ENCODE measurements at regions not wholly inside any gene's neighbourhood (a gene's known extent, or its start where the extent isn't known, plus 50 kb on each side); places are given as distances from the start of the nearest gene placed in this dataset.

DNA sequence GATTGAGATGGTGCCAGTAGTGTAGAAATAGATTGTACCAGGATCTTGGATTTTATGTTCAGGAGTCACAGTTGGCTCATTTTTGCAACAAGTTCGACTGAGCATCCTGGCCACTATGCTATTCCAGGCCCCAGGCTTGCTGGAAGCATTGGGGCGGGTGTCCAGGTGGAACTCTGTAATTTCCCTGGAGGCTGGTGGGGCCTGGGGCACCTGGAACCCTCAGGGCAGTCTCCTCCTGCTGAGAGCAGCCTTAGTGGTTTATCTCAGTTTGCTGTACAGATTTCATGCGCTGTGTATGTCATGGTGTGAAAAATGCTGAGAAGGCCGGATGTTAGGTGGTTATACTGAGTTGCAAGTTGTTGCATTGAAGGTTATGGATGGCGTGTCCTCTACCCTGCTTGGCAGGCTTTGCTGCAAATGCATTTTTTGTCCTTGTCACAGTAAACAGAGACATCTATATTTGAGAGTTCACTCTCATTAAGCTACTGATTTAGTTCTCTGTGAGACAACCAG, 135.1 kb upstream of the MYLIP start:
- no peak for DNase-seq (ENCODE audit: low read depth)

DNA sequence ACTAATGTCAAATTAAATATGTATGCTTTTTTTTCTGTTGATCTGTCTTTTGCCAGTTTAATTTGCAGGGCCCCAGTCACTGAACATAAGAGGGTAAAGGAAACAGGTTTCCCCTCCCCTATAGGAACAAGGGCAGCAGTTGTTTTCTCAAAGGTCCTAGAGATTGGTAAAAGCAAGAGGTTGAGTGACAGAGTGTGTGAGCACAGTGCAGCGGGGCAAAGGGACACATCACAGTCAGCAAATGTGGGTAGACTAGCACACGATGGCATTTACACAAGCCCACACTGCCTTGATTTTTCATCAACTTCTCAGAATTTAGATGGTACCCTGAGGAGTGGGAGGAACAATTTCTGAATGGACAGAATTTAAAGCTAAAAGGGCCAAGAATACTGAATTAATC, 138.7 kb upstream of the MYLIP start:
- DNase-seq (ENCODE audit: low read depth), result no peak

- DNase-seq (ENCODE audit: low read depth), result no peak
Observed at GRCh38 chr6:15989397-15989796, 139.5 kb upstream of the MYLIP start.

- no peak for DNase-seq (ENCODE audit: low read depth)
Observed at GRCh38 chr6:15987569-15987968, 141.3 kb upstream of the MYLIP start.

DNA sequence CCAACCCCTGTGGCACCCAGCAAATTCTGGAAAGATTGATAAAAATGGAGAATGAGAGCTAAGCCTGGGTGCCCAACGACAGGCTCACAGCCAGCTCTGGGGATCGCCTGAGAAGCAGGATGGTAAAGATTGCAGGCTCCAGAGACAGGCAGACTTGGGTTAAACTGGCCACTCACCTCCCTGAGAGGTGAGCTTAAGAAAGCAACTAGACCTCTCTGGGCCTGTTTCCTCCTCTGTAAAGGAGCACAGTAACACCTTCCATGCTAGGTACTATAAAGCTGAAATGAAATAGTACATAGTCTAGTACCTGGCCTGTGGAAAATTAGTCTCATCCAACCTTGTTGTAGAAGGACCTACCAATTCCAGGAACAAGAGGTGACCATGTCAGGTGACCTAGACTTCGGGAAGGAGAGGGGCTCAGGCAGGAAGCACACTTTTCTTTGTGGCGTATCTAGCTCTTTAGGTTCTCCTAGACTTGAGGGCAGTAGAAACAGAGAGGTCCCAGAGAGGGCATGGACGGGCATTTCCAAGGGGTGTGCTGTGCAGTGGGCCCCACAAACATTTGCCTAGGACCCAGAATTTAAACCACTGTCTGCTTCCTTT, 142.8 kb upstream of the MYLIP start:
- no peak for DNase-seq (ENCODE audit: low read depth)

DNA sequence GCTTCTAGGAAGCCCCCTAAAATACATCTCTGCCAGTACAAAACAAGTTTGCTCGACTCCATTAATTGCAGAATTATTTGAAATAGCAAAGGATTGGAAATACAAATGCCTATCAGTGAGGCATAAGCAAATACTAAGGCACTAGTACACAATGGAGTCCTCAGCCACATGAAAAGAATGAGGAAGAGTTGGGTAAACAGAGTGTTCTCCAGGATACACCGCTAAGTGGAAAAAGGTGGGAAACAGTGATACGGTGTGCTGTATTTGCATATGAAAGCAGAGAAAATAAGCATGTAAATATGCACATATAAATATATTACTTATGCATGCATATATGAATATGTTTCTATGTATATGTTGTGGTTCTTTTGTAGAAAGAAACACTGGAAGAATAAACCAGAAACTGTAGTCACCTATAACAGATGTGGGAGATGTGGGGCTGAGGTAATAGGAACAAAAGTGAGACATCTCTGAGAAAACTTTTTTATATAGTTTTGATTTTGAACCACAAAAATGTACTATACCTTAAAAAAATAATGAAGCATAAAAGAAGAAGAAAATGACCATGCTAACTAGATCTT, 143.4 kb upstream of the MYLIP start:
- DNase-seq (ENCODE audit: low read depth), result no peak

DNA sequence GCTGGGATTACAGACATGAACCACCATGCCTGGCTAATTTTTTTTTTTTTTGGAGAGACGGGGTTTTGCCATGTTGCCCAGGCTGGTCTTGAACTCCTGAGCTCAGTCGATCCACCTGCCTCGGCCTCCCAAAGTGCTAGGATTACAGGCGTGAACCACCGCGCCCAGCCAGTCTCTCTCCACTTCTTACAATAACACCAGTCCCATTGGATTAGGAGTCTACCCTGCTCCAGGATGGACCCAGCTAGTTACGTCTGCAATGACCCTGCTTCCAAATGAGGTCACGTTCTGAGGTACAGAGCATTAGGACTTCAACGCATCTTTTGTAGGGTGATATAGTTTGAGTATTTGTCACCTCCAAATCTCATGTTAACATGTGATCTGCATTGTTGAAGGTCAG, 146.9 kb upstream of the MYLIP start:
- no peak for DNase-seq (ENCODE audit: low read depth)

GRCh38 chr6:15980801-15981200, 148.1 kb upstream of the MYLIP start:
- DNase-seq (ENCODE audit: low read depth), result no peak

GRCh38 chr6:15978426-15978825, 150.5 kb upstream of the MYLIP start:
- no peak for DNase-seq (ENCODE audit: low read depth)

DNA sequence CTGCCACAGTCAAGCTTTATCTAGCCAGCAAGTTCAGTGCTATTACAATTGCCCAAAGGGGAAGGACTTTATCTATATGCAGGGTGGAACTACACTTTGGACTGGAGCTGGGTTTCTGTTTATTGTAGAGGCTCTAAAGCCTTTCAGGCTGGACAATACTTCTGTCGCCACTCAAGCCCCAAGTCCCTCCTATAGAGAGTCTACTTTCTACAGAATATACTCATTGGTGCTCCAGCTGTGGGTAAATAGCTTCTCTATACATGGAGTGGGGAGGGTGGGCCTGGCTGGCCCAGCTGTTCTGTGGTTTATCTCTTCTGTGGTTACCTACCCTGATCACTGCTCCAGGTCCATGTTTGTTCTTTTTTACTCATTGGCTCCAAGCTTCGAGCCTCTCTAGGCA, 151.8 kb upstream of the MYLIP start:
- DNase-seq (ENCODE audit: low read depth), result no peak

GRCh38 chr6:15974817-15975216, 154.1 kb upstream of the MYLIP start:
- DNase-seq (ENCODE audit: low read depth), result no peak

GRCh38 chr6:15970517-15970916, 158.4 kb upstream of the MYLIP start:
- DNase-seq (ENCODE audit: low read depth), result no peak

GRCh38 chr6:15969236-15969778, 159.6 kb upstream of the MYLIP start:
- DNase-seq (ENCODE audit: low read depth), result no peak

- no peak for DNase-seq (ENCODE audit: low read depth)
Observed at GRCh38 chr6:15968519-15968918, 160.4 kb upstream of the MYLIP start.

DNA sequence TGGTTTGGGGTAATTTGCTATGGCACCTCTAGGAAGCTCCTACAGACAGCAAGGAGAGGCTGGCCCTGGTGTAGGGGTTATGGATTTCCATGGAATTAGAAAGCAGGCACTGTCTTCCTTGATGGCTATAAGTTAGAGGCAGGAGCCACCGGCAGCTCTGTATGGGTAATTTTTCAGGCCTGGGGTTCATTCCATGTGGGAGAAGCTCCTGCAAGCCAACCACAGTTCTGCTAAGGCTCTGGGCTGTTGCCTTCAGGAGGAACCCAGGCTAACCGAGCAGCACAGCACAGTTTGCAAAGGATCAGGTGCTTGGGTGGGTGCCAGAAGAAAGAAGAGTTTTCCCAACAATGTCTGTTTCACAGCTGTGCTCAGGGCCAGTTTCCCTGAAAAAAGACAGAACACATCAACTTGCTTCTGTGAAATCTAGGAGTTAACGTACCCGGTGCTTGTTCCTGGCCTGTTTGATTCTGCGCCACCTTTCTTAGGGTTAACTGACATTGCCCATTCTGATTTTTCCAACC, 162.8 kb upstream of the MYLIP start:
- no peak for DNase-seq (ENCODE audit: low read depth)

GRCh38 chr6:15962449-15962764, 166.5 kb upstream of the MYLIP start:
- no peak for DNase-seq (ENCODE audit: low read depth)

DNA sequence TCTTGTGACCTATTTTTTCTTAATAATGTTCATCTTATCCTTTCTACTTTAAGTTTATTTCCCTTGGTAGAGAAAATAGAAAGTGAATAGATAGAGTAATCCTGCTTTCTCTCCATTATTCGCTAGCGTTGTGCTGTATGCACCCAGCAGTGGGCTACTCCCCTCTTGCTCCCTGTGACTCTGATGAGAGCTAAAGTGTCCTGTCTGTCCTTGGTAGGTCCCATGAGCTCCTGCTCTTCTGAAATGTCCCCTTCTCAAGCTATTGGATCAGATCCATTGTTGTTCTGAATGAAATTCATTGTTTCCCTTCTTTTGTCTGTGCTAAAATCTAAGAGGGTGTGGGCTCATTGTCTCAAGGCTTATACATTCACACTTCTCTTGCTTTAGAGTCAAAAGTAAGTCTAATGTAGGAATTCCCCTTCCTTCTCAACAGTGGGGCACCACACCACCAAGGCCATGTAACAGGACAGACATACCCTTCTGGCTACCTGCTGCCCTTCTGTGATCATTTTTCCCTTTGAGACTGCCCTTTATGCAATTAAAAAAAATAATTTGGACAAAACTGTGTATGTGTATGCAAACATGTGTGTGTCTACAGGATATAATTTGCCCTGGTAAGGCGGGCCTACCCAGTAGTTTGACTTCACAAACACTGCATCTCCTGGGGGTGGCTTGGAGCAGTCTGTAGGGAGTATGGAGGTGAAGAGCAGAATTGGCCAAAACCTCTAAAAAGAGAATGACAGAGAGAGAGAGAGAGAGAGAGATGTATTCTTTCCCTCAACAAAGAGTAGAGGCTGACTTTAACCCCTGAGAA, 167.0 kb upstream of the MYLIP start:
- no peak for DNase-seq (ENCODE audit: low read depth)

DNA sequence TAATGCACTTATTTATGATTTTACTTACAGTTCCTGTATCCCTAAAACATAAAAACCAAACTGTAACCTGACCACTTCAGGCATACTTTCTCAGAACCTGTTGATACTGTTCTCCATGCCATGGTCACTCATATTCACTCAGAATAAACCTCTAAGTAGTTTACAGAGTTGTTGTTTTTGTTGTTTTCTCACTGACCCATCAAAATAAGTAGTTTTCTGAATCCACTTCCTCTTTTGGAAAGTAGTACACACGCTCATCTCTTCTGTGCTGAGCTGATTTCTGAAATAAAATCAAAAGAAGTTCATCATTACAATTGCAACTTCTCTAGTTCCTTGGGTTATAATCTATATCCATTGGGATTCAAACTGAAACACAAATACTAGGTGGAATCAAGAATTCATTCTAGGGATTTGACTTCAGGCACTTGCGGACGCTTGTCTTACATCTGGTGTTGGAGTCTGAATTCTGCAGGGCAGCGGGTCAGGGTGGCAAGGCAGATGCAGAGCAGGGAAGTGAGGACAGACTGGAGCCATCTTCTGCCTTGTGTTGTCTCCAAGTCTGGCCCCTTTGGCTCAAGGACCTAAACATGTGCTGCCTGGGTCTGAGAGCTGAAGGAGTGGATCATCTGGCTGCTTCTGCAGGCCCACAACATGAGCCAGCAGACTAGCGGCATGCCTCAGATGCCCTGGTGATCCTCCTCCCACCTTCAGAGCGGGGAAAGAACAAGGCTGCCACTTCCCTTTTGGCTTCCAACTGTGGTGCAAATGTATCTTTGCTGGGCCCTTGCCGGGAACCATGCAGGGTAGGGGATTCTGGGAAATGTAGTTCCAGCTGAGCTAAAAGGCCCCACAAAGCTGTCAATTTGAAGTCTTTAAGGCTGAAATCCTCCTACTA, 167.9 kb upstream of the MYLIP start:
- DNase-seq (ENCODE audit: low read depth), result no peak

- DNase-seq (ENCODE audit: low read depth), result no peak
Observed at GRCh38 chr6:15957655-15958169, 171.2 kb upstream of the MYLIP start.

DNA sequence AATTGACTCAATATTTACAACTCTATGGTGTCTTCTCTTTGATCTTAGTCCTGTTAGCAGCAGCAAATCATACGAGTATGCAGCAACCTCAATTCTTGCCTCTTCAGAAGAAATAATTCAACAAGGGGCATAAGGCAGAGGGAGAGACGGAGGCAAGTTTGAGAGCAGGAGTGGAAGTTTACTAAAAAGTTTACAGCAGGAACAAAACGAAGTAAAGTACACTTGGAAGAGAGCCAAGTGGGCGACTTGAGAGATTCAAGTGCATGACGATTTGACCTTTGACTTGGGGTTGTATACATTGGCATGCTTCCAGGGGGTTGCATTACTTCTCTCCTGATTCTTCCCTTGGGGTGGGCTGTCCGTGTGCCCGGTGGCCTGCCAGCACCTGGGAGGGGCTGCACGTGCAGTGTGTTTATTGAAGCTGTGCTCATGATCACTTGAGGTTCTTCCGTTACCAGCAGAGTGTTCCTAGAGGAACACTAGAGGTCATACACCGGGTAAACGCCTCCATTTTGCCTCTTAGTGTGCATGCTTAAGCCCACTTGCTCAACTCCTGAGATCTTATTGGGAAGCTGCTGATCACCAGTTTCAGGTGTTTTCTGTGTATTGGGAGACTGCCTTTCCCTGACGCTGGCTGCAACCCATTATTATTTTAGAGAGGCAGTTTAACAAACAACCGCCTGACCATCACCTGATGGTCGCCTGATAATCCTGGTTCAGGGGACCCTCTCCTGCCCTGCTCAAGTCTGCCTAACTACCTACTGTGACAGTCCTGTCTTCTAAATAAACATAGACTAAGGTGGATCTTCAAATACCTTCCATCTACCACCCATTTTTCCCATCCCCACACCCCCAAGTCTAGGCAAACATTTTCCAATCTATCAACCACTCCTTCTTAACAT, 172.4 kb upstream of the MYLIP start:
- no peak for DNase-seq (ENCODE audit: low read depth)

- no peak for DNase-seq (ENCODE audit: low read depth)
Observed at GRCh38 chr6:15955484-15955883, 173.4 kb upstream of the MYLIP start.
